Loucy (cell line): ENCODE measurements at regions not wholly inside any gene's neighbourhood (a gene's known extent, or its start where the extent isn't known, plus 50 kb on each side); places are given as distances from the start of the nearest gene placed in this dataset.
"Not testable (repeated sequence)": the region's sequence is repeated elsewhere in the genome, so short reads cannot be mapped to it uniquely, and the experiment has no call there.

ENCODE experiments used
- H2AFZ ChIP-seq: fragments of 200-600 bp; sonication (generic); 2 replicates; pipeline ENCODE4 v1.6.0; 2016; ENCODE audit warnings: antibody characterized with exemption, mild to moderate bottlenecking, low read length, moderate library complexity
- H3F3A ChIP-seq: fragments of 200-600 bp; 2 replicates; pipeline ENCODE4 v1.6.0; 2016; ENCODE audit warnings: antibody characterized with exemption, low read depth, mild to moderate bottlenecking
- H3K27me3 ChIP-seq: fragments of 200-600 bp; sonication (generic); 2 replicates; pipeline ENCODE4 v1.6.1; 2014; ENCODE audit warnings: low read length, mild to moderate bottlenecking; ENCODE audit not compliant: insufficient read depth, poor library complexity, severe bottlenecking
- H3K36me3 ChIP-seq: fragments of 200-600 bp; sonication (generic); 2 replicates; pipeline ENCODE4 v1.6.1; 2016; ENCODE audit warnings: low read length; ENCODE audit not compliant: insufficient read depth
- H3K4me1 ChIP-seq: fragments of 200-600 bp; sonication (generic); 2 replicates; pipeline ENCODE4 v1.5.1; 2014; ENCODE audit warnings: low read length, mild to moderate bottlenecking; ENCODE audit not compliant: insufficient read depth, poor library complexity, severe bottlenecking
- H3K4me2 ChIP-seq: fragments of 200-600 bp; sonication (generic); 2 replicates; pipeline ENCODE4 v1.6.0; 2014; ENCODE audit warnings: antibody characterized with exemption, low read length, low read depth, mild to moderate bottlenecking; ENCODE audit not compliant: poor library complexity, severe bottlenecking
- H3K4me3 ChIP-seq: fragments of 200-600 bp; sonication (generic); 2 replicates; pipeline ENCODE4 v1.5.1; 2014; ENCODE audit warnings: low read length, mild to moderate bottlenecking, mixed read lengths; ENCODE audit not compliant: poor library complexity, severe bottlenecking
- H3K79me2 ChIP-seq: fragments of 200-600 bp; sonication (generic); 2 replicates; pipeline ENCODE4 v1.6.1; 2014; ENCODE audit warnings: low read length; ENCODE audit not compliant: insufficient read depth
- H3K9ac ChIP-seq: fragments of 200-600 bp; sonication (generic); 2 replicates; pipeline ENCODE4 v1.6.0; 2014; ENCODE audit warnings: mild to moderate bottlenecking, low read depth, low read length, moderate library complexity; ENCODE audit not compliant: poor library complexity, severe bottlenecking
- H3K9me2 ChIP-seq: fragments of 200-600 bp; sonication (generic); replicated peaks from 2 replicates; pipeline ENCODE4 v1.6.1; 2016; ENCODE audit warnings: low read depth, low read length, mixed read lengths
- H3K9me3 ChIP-seq: fragments of 200-600 bp; sonication (generic); 2 replicates; pipeline ENCODE4 v1.6.1; 2014; ENCODE audit warnings: mild to moderate bottlenecking, antibody characterized with exemption, low read length, low read depth; ENCODE audit not compliant: insufficient read depth
- H4K20me1 ChIP-seq: fragments of 200-600 bp; sonication (generic); 2 replicates; pipeline ENCODE4 v1.6.0; 2014; ENCODE audit warnings: antibody characterized with exemption, low read length, mild to moderate bottlenecking; ENCODE audit not compliant: insufficient read depth, poor library complexity, severe bottlenecking
- CTCF ChIP-seq: fragments of 200-600 bp; sonication (generic); conservative IDR thresholded peaks from 2 replicates; pipeline ENCODE4 v1.5.1; 2014; ENCODE audit warnings: mild to moderate bottlenecking, antibody characterized with exemption, low read length
- EZH2phosphoT487 ChIP-seq: fragments of 200-600 bp; IDR thresholded peaks from 2 replicates; pipeline ENCODE4 v1.6.1; 2018; ENCODE audit warnings: antibody characterized with exemption, mild to moderate bottlenecking, moderate library complexity, borderline replicate concordance

DNA sequence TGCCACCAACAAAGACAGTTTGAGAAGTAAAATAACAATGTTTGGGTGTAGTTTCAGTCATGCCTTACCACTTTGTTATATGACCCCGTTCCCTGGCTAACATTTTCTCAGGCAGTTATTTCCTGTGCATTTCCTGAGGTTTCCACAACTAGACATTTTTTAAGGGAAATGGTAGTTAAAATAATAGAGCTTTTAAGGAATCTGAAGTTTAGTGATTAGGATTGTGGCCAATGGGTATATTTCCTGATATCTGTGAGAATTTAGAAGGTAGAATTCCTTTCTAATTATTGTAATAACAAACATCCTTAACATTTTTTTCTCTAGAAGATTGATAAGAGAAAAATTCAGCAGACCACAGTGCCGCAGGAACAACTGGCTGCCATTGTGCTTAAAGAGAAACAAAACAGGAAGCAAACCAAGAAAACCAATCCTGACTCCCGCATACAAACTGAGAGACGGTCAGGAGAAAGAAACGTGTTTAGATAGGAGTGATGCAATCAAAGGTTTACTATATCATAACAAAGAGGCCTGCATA is 193.6 kb downstream of the MBL2 start:
- no peak for TF ChIP-seq EZH2phosphoT487
- no peak for TF ChIP-seq CTCF
- Histone ChIP-seq H3K9ac (no peak overlapping the region), H4K20me1 (no peaks in the 10 kb centered on the region), H3K9me3 (no peaks in the 10 kb centered on the region), H3F3A (no peaks in the 10 kb centered on the region), H3K4me1 (no peaks in the 10 kb centered on the region), H2AFZ (no peak overlapping the region), H3K4me2 (no peak overlapping the region), H3K9me2 (no peaks in the 10 kb centered on the region), H3K79me2 (no peaks in the 10 kb centered on the region), H3K4me3 (no peak overlapping the region), H3K36me3 (no peaks in the 10 kb centered on the region), H3K27me3 (no peaks in the 10 kb centered on the region)

- H3K36me3 ChIP-seq, H3K4me3 ChIP-seq, H3K4me1 ChIP-seq, H3K27me3 ChIP-seq, H3K9me2 ChIP-seq, H4K20me1 ChIP-seq, H2AFZ ChIP-seq, H3K4me2 ChIP-seq, H3F3A ChIP-seq, H3K9me3 ChIP-seq, H3K79me2 ChIP-seq, H3K9ac ChIP-seq: not testable (repeated sequence)
These were observed 190.9 kb downstream of the MBL2 start for GRCh38 chr10:52581636-52582035.

- Histone ChIP-seq H3K4me1 (no peaks in the 10 kb centered on the region), H4K20me1 (no peaks in the 10 kb centered on the region), H3K9ac (no peak overlapping the region), H3F3A (no peaks in the 10 kb centered on the region), H3K27me3 (no peaks in the 10 kb centered on the region), H3K4me3 (no peak overlapping the region), H3K79me2 (no peaks in the 10 kb centered on the region), H3K4me2 (no peak overlapping the region), H3K36me3 (no peaks in the 10 kb centered on the region), H3K9me2 (no peaks in the 10 kb centered on the region), H2AFZ (no peak overlapping the region), H3K9me3 (no peaks in the 10 kb centered on the region)
- TF ChIP-seq CTCF (no peak), EZH2phosphoT487 (no peak)
These were observed 189.2 kb downstream of the MBL2 start for GRCh38 chr10:52583336-52583735.

GRCh38 chr10:52586710-52587109 is 185.9 kb downstream of the MBL2 start:
- no peaks in the 10 kb centered on the region for H4K20me1 ChIP-seq
- no peaks in the 10 kb centered on the region for H3K79me2 ChIP-seq
- no peaks in the 10 kb centered on the region for H3K36me3 ChIP-seq
- H2AFZ ChIP-seq = no peak overlapping the region
- no peaks in the 10 kb centered on the region for H3K9me2 ChIP-seq
- H3K4me3 ChIP-seq = no peak overlapping the region
- no peak for TF ChIP-seq CTCF
- no peak for TF ChIP-seq EZH2phosphoT487
- H3K9me3 ChIP-seq = no peaks in the 10 kb centered on the region
- H3F3A ChIP-seq = no peaks in the 10 kb centered on the region
- H3K4me2 ChIP-seq = no peak overlapping the region
- H3K9ac ChIP-seq = no peak overlapping the region
- no peaks in the 10 kb centered on the region for H3K4me1 ChIP-seq
- H3K27me3 ChIP-seq = no peaks in the 10 kb centered on the region
